Motor neuron (in vitro differentiated cells): ENCODE measurements at regions not wholly inside any gene's neighbourhood (a gene's known extent, or its start where the extent isn't known, plus 50 kb on each side); places are given as distances from the start of the nearest gene placed in this dataset.
"Not testable (repeated sequence)": the region's sequence is repeated elsewhere in the genome, so short reads cannot be mapped to it uniquely, and the experiment has no call there.

ENCODE experiments used
- ATAC-seq, 8 experiments: fragments of 200-7000 bp; cut with Tn5 transposase; replicated peaks in 6 of 8; 2 replicates each; pipeline ENCODE4 v1.8.0; 2021; ENCODE audit warnings: mild to moderate bottlenecking in 8 of 8, moderate library complexity in 8 of 8
- H3K27ac ChIP-seq, 2 donors: fragments of 250-450 bp; sonication (Bioruptor Pico); 2 replicates each; pipeline ENCODE4 v1.9.0; 2021; ENCODE audit warnings: antibody characterized with exemption in 2 of 2, mild to moderate bottlenecking in 2 of 2, moderate library complexity in 1 of 2
- H3K4me1 ChIP-seq, 2 donors: fragments of 250-450 bp; sonication (Bioruptor Pico); replicated peaks in 1 of 2; 2 replicates each; pipeline ENCODE4 v1.6.1; 2021; ENCODE audit warnings: antibody characterized with exemption in 2 of 2, mild to moderate bottlenecking in 2 of 2, moderate library complexity in 1 of 2
- H3K4me3 ChIP-seq, 5 donors: fragments of 250-450 bp; sonication (Bioruptor Pico); 2 replicates each; pipeline ENCODE4 v1.9.0; 2021; ENCODE audit warnings: antibody characterized with exemption in 5 of 5, mild to moderate bottlenecking in 5 of 5, moderate library complexity in 4 of 5
- WGBS, 10 experiments: fragments of 450-650 bp; shearing (Covaris generic); methylation state at CpG; one replicate each; pipeline ENCODE4 v1.0.0; 2022; 5-methylcytosine and 5-hydroxymethylcytosine counted together
- in situ Hi-C, 9 experiments: fragments of 400-800 bp; cut with MboI; loops; one replicate each; pipeline ENCODE4 v1.15.0; 2021; ENCODE audit warnings: low sequenced_read_pairs in 9 of 9, low pct_unique_long_range_greater_than_20kb in 2 of 9; ENCODE audit not compliant: unreplicated experiment in 9 of 9

- Histone ChIP-seq H3K4me3 (no peak overlapping the region), H3K27ac (no peak overlapping the region), H3K4me1 (no peaks in the 10 kb centered on the region)
- in situ Hi-C loops, result no loop called here
- whole genome bisulfite sequencing, 10 experiments, result 5 to 80% (median 50%) methylated on average over 2 to 3 of the region's 3 CpGs; no CpG with 5 or more reads in 1 of the 10 experiments
- no peak for ATAC-seq
Measured at GRCh38 chr12:61564466-61564865, 695.7 kb upstream of the USP15 start.

- in situ Hi-C loops, result no loop called here
- no peaks in the 10 kb centered on the region for H3K4me1 ChIP-seq
- H3K4me3 ChIP-seq, result no peak overlapping the region
- H3K27ac ChIP-seq, result no peak overlapping the region
- ATAC-seq, result peak in 4 of 8 experiments; percentile 30 to 51 (median 36)
- WGBS, 10 experiments, result 0 to 60% (median 5%) methylated on average over 1 to 2 of the region's 2 CpGs; no CpG with 5 or more reads in 1 of the 10 experiments
Measured at GRCh38 chr12:61566183-61566582, 694.0 kb upstream of the USP15 start.

- 4 to 100% (median 54%) methylated on average over 1 to 3 of the region's 3 CpGs; no CpG with 5 or more reads in 2 of the 10 experiments for WGBS, 10 experiments
- Histone ChIP-seq H3K4me1 (peaks cover 0 to 5% of the 10 kb centered on the region in 2 donors), H3K4me3 (no peak overlapping the region), H3K27ac (no peak overlapping the region)
- in situ Hi-C loops, result no loop called here
- no peak for ATAC-seq
Measured at GRCh38 chr12:61574339-61574738, 685.9 kb upstream of the USP15 start.

GRCh38 chr12:61584943-61585342, 675.3 kb upstream of the USP15 start:
- no peak overlapping the region for H3K4me3 ChIP-seq
- in situ Hi-C loops, result no loop called here
- WGBS, 10 experiments, result 0 to 100% (median 33%) methylated on average over 1 of the region's 1 CpG; no CpG with 5 or more reads in 3 of the 10 experiments
- ATAC-seq, result no peak
- H3K4me1 ChIP-seq, result peaks cover 0 to 2% of the 10 kb centered on the region in 2 donors
- H3K27ac ChIP-seq, result no peak overlapping the region

GRCh38 chr12:61590864-61591263, 669.3 kb upstream of the USP15 start:
- ATAC-seq, H3K4me1 ChIP-seq, H3K4me3 ChIP-seq, H3K27ac ChIP-seq, in situ Hi-C loops: not testable (repeated sequence)

- Histone ChIP-seq H3K4me3 (no peak overlapping the region), H3K27ac (no peak overlapping the region), H3K4me1 (no peaks in the 10 kb centered on the region)
- no peak for ATAC-seq
- in situ Hi-C loops, result no loop called here
Measured at GRCh38 chr12:61610143-61610542, 650.1 kb upstream of the USP15 start.

- Histone ChIP-seq H3K4me3 (no peak overlapping the region), H3K4me1 (no peaks in the 10 kb centered on the region), H3K27ac (no peak overlapping the region)
- in situ Hi-C loops, result no loop called here
- WGBS, 10 experiments, result 0 to 100% (median 60%) methylated on average over 1 to 2 of the region's 2 CpGs; no CpG with 5 or more reads in 2 of the 10 experiments
- ATAC-seq, result no peak
Measured at GRCh38 chr12:61629702-61630101, 630.5 kb upstream of the USP15 start.

- Histone ChIP-seq H3K4me3 (no peak overlapping the region), H3K4me1 (no peaks in the 10 kb centered on the region), H3K27ac (no peak overlapping the region)
- no peak for ATAC-seq
- in situ Hi-C loops, result no loop called here
- 15 to 92% (median 85%) methylated on average over 1 to 3 of the region's 3 CpGs for WGBS, 10 experiments
Measured at GRCh38 chr12:61646639-61647038, 613.6 kb upstream of the USP15 start.

- in situ Hi-C loops, result no loop called here
- whole genome bisulfite sequencing, 10 experiments, result 36 to 100% (median 84%) methylated on average over 1 to 2 of the region's 2 CpGs
- Histone ChIP-seq H3K4me1 (no peaks in the 10 kb centered on the region), H3K4me3 (no peak overlapping the region), H3K27ac (no peak overlapping the region)
- no peak for ATAC-seq
Measured at GRCh38 chr12:61647566-61647965, 612.6 kb upstream of the USP15 start.

GRCh38 chr12:61652265-61652664, 607.9 kb upstream of the USP15 start:
- in situ Hi-C loops, result no loop called here
- H3K27ac ChIP-seq, result no peak overlapping the region
- 52 to 100% (median 80%) methylated on average over 1 to 2 of the region's 2 CpGs; no CpG with 5 or more reads in 1 of the 10 experiments for WGBS, 10 experiments
- no peak overlapping the region for H3K4me3 ChIP-seq
- no peak for ATAC-seq
- H3K4me1 ChIP-seq, result peaks cover 0 to 3% of the 10 kb centered on the region in 2 donors

GRCh38 chr12:61654698-61655097, 605.5 kb upstream of the USP15 start:
- Histone ChIP-seq H3K27ac (no peak overlapping the region), H3K4me3 (no peak overlapping the region), H3K4me1 (peaks cover 0 to 3% of the 10 kb centered on the region in 2 donors)
- 0 to 100% (median 33%) methylated on average over 1 to 3 of the region's 3 CpGs; no CpG with 5 or more reads in 1 of the 10 experiments for WGBS, 10 experiments
- peak in 3 of 8 experiments; percentile 18 to 55 (median 25) for ATAC-seq
- in situ Hi-C loops, result no loop called here

GRCh38 chr12:61655241-61655640, 605.0 kb upstream of the USP15 start:
- no peak for ATAC-seq
- H3K4me3 ChIP-seq, result no peak overlapping the region
- H3K4me1 ChIP-seq, result peaks cover 0 to 3% of the 10 kb centered on the region in 2 donors
- no peak overlapping the region for H3K27ac ChIP-seq
- WGBS, 10 experiments, result 0 to 63% (median 29%) methylated on average over 1 of the region's 1 CpG; no CpG with 5 or more reads in 3 of the 10 experiments
- in situ Hi-C loops, result no loop called here

- 0 to 67% (median 13%) methylated on average over 1 of the region's 1 CpG; no CpG with 5 or more reads in 5 of the 10 experiments for WGBS, 10 experiments
- in situ Hi-C loops, result no loop called here
- no peaks in the 10 kb centered on the region for H3K4me1 ChIP-seq
- H3K27ac ChIP-seq, result no peak overlapping the region
- no peak overlapping the region for H3K4me3 ChIP-seq
- ATAC-seq, result no peak
Measured at GRCh38 chr12:61667676-61668075, 592.5 kb upstream of the USP15 start.

- no peak overlapping the region for H3K27ac ChIP-seq
- in situ Hi-C loops, result no loop called here
- H3K4me1 ChIP-seq, result no peaks in the 10 kb centered on the region
- ATAC-seq, result no peak
- no peak overlapping the region for H3K4me3 ChIP-seq
Measured at GRCh38 chr12:61676520-61676919, 583.7 kb upstream of the USP15 start.
